Hepatocyte (in vitro differentiated cells): ENCODE measurements at regions not wholly inside any gene's neighbourhood (a gene's known extent, or its start where the extent isn't known, plus 50 kb on each side); places are given as distances from the start of the nearest gene placed in this dataset.

ENCODE experiments used
- DNase-seq: peaks from one replicate; pipeline ENCODE4 v3.0.0-alpha.2; 2016; ENCODE audit warnings: low spot score
- H2AFZ ChIP-seq: fragments of 200-600 bp; sonication (generic); 2 replicates; pipeline ENCODE4 v1.6.0; 2016; ENCODE audit warnings: antibody characterized with exemption, mild to moderate bottlenecking
- H3K27ac ChIP-seq: fragments of 200-600 bp; sonication (generic); 2 replicates; pipeline ENCODE4 v1.5.1; 2016; ENCODE audit warnings: mild to moderate bottlenecking
- H3K27me3 ChIP-seq: fragments of 200-600 bp; sonication (generic); 2 replicates; pipeline ENCODE4 v1.6.1; 2016
- H3K36me3 ChIP-seq: fragments of 200-600 bp; sonication (generic); replicated peaks from 2 replicates; pipeline ENCODE4 v1.5.1; 2016; ENCODE audit warnings: low read depth; ENCODE audit not compliant: insufficient read depth
- H3K4me1 ChIP-seq: fragments of 200-600 bp; sonication (generic); 2 replicates; pipeline ENCODE4 v1.5.1; 2016; ENCODE audit warnings: mild to moderate bottlenecking, moderate library complexity; ENCODE audit not compliant: insufficient read depth
- H3K4me2 ChIP-seq: fragments of 200-600 bp; sonication (generic); 2 replicates; pipeline ENCODE4 v1.6.0; 2016
- H3K4me3 ChIP-seq: fragments of 200-600 bp; sonication (generic); 2 replicates; pipeline ENCODE4 v1.5.1; 2016; ENCODE audit warnings: mild to moderate bottlenecking
- H3K79me2 ChIP-seq: fragments of 200-600 bp; sonication (generic); 2 replicates; pipeline ENCODE4 v1.6.0; 2017; ENCODE audit warnings: mild to moderate bottlenecking
- H3K9me2 ChIP-seq: fragments of 200-600 bp; sonication (generic); replicated peaks from 2 replicates; pipeline ENCODE4 v1.6.0; 2017; ENCODE audit warnings: mild to moderate bottlenecking; ENCODE audit not compliant: insufficient read depth
- H3K9me3 ChIP-seq: fragments of 200-600 bp; sonication (generic); 2 replicates; pipeline ENCODE4 v1.5.1; 2016; ENCODE audit warnings: low read depth, mild to moderate bottlenecking
- H4K20me1 ChIP-seq: fragments of 200-600 bp; sonication (generic); 2 replicates; pipeline ENCODE4 v1.6.0; 2016; ENCODE audit warnings: mild to moderate bottlenecking; ENCODE audit not compliant: insufficient read depth, poor library complexity, severe bottlenecking
- CTCF ChIP-seq: fragments of 200-600 bp; sonication (generic); IDR thresholded peaks from 2 replicates; pipeline ENCODE4 v1.5.1; 2016; ENCODE audit warnings: antibody characterized with exemption, mild to moderate bottlenecking; ENCODE audit not compliant: poor library complexity
- EZH2 ChIP-seq: fragments of 200-600 bp; sonication (generic); IDR thresholded peaks from 2 replicates; pipeline ENCODE4 v1.6.1; 2016; ENCODE audit warnings: antibody characterized with exemption, mild to moderate bottlenecking, borderline replicate concordance
- EZH2phosphoT487 ChIP-seq: fragments of 200-600 bp; sonication (generic); IDR thresholded peaks from one replicate; pipeline ENCODE4 v1.6.1; 2018; ENCODE audit warnings: antibody characterized with exemption, mild to moderate bottlenecking, low read depth, moderate library complexity; ENCODE audit not compliant: unreplicated experiment, severe bottlenecking
- WGBS: methylation state at CpG from one replicate; pipeline ENCODE4 v1.1.6; 2016; ENCODE audit warnings: low lambda C conversion rate; ENCODE audit errors: missing lambda C conversion rate; 5-methylcytosine and 5-hydroxymethylcytosine counted together

DNA sequence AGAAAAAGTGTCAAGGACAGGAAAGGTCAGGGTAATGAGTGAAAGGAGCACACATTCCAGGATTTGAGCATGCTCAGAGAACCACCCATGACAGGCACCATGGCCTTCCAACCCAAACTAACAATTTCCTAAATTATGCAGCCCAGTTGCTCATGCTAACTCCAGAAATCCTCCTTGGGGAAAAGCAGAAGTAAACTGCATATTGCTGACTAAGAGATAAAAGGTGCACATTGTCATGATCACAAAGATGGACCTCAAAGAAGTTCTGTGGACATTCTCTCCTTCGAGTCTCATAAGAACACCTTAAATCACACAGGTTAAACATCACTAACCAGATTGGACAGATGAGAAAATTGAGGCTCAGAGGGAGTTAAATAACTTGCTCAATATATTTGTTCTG lies 97.6 kb upstream of the SLC25A36 start:
- Histone ChIP-seq H4K20me1 (no peaks in the 10 kb centered on the region), H3K4me3 (no peak overlapping the region), H2AFZ (no peak overlapping the region), H3K79me2 (no peaks in the 10 kb centered on the region), H3K4me2 (no peak overlapping the region), H3K36me3 (no peaks in the 10 kb centered on the region), H3K4me1 (no peaks in the 10 kb centered on the region), H3K9me3 (no peaks in the 10 kb centered on the region), H3K27me3 (peaks cover 17% of the 10 kb centered on the region), H3K9me2 (no peaks in the 10 kb centered on the region), H3K27ac (no peak overlapping the region)
- no peak for DNase-seq
- WGBS, result 96% methylated on average over 1 of the region's 1 CpG
- TF ChIP-seq EZH2 (no peak), CTCF (no peak), EZH2phosphoT487 (no peak)

DNA sequence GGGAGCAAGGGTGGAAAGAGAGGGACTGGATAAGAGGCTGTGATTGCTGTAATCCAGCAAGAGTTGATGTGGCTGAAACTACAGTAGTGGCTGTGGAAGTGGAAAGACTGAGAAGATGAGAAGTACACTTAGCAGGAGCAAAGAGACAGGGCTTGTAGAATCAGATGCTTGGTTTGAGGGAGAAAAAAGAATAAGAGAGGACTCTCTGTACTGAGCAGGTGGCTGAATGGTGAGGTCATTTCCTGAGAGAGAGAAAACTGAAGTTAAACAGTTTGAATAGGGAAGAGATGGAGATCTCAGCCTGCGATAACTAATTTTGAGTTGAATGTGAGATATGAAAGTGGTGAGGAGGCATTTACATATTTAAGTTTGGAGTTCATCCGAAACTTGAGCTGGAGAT lies 95.8 kb upstream of the SLC25A36 start:
- TF ChIP-seq EZH2 (no peak), CTCF (no peak), EZH2phosphoT487 (no peak)
- Histone ChIP-seq H4K20me1 (no peaks in the 10 kb centered on the region), H3K79me2 (no peaks in the 10 kb centered on the region), H3K4me2 (no peak overlapping the region), H3K36me3 (no peaks in the 10 kb centered on the region), H3K9me2 (no peaks in the 10 kb centered on the region), H3K9me3 (no peaks in the 10 kb centered on the region), H3K27me3 (peaks cover 21% of the 10 kb centered on the region), H3K4me3 (no peak overlapping the region), H2AFZ (no peak overlapping the region), H3K27ac (no peak overlapping the region), H3K4me1 (no peaks in the 10 kb centered on the region)
- WGBS, result 95% methylated on average over 2 of the region's 2 CpGs
- DNase-seq, result no peak

DNA sequence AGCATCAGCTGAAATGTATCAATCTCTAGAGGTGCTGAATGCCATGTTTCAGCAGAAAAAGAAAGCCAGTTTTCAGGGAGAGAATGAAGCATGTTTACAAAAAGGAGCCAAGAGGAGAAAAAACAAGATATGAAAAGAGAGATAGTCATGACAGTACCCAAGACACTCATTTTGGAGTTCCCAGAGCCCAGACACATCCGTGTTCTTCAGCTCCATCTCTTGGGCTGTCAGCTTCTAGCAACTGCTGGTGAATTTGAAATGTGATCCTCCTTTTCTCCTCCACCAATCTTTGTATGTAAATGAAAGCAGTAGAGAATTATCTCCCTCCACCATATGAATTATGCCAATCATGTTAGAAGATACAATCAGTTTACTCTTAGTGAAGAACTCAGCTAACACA lies 93.0 kb upstream of the SLC25A36 start:
- Histone ChIP-seq H3K4me1 (no peaks in the 10 kb centered on the region), H4K20me1 (no peaks in the 10 kb centered on the region), H3K4me3 (no peak overlapping the region), H3K27me3 (peaks cover 21% of the 10 kb centered on the region), H3K9me3 (no peaks in the 10 kb centered on the region), H2AFZ (no peak overlapping the region), H3K36me3 (no peaks in the 10 kb centered on the region), H3K9me2 (no peaks in the 10 kb centered on the region), H3K79me2 (no peaks in the 10 kb centered on the region), H3K27ac (no peak overlapping the region), H3K4me2 (no peak overlapping the region)
- WGBS, result 54% methylated on average over 1 of the region's 1 CpG
- DNase-seq, result no peak
- TF ChIP-seq EZH2 (no peak), CTCF (no peak), EZH2phosphoT487 (no peak)
